CD14-positive monocyte (primary cell): ENCODE measurements at regions not wholly inside any gene's neighbourhood (a gene's known extent, or its start where the extent isn't known, plus 50 kb on each side); places are given as distances from the start of the nearest gene placed in this dataset.
A peak's percentile ranks its signal among the peaks of the same experiment; 100 is the strongest.

Source experiments
- DNase-seq, 3 donors: peaks; one replicate each; pipeline ENCODE4 v3.0.0-alpha.2; 2011 to 2022
- H2AFZ ChIP-seq: 2 replicates; pipeline ENCODE4 v1.6.0; 2012; ENCODE audit warnings: mild to moderate bottlenecking, low read depth, low read length, inconsistent platforms; ENCODE audit not compliant: insufficient read depth, poor library complexity, severe bottlenecking
- H3K27ac ChIP-seq, 2 donors: 1 replicate in 1 of 2; 2 replicates in 1 of 2; pipeline ENCODE4 v1.5.1; 2012 to 2013; ENCODE audit warnings: low read length in 2 of 2, control low read depth in 1 of 2, inconsistent platforms in 1 of 2, low read depth in 1 of 2, mild to moderate bottlenecking in 1 of 2
- H3K27me3 ChIP-seq, 2 donors: one replicate each; pipeline versions ENCODE4 v1.6.0 to v1.6.1; 2011 to 2013; ENCODE audit warnings: low read length in 2 of 2; ENCODE audit not compliant: control insufficient read depth in 2 of 2, insufficient read depth in 2 of 2
- H3K36me3 ChIP-seq, 2 donors: replicated peaks in 1 of 2; 1 replicate in 1 of 2; 2 replicates in 1 of 2; pipeline versions ENCODE4 v1.5.1 to v1.6.1; 2012 to 2013; ENCODE audit warnings: low read length in 2 of 2, control low read depth in 1 of 2, inconsistent platforms in 1 of 2, mild to moderate bottlenecking in 1 of 2; ENCODE audit not compliant: insufficient read depth in 2 of 2, control insufficient read depth in 1 of 2
- H3K4me1 ChIP-seq, 2 donors: 1 replicate in 1 of 2; 2 replicates in 1 of 2; pipeline versions ENCODE4 v1.5.1 to v1.6.1; 2012 to 2013; ENCODE audit warnings: low read length in 2 of 2, control low read depth in 1 of 2, inconsistent platforms in 1 of 2, mild to moderate bottlenecking in 1 of 2, moderate library complexity in 1 of 2; ENCODE audit not compliant: insufficient read depth in 2 of 2, control insufficient read depth in 1 of 2
- H3K4me2 ChIP-seq: replicated peaks from 2 replicates; pipeline ENCODE3; 2012; ENCODE audit warnings: low read length, moderate library complexity, mild to moderate bottlenecking; ENCODE audit not compliant: poor library complexity, severe bottlenecking; ENCODE audit errors: extremely low read depth
- H3K4me3 ChIP-seq, 3 experiments: fragments of 200-600 bp in 1 of 3; sonication (generic) in 1 of 3; replicated peaks in 1 of 3; 1 replicate in 2 of 3; 2 replicates in 1 of 3; pipeline ENCODE4 v1.5.1; 2011 to 2013; ENCODE audit warnings: low read length in 3 of 3, mild to moderate bottlenecking in 3 of 3, control low read depth in 2 of 3, low read depth in 2 of 3, inconsistent platforms in 1 of 3, moderate library complexity in 1 of 3
- H3K79me2 ChIP-seq: 2 replicates; pipeline ENCODE4 v1.6.0; 2012; ENCODE audit warnings: mild to moderate bottlenecking, control low read depth, inconsistent platforms, low read length, moderate library complexity; ENCODE audit not compliant: insufficient read depth
- H3K9ac ChIP-seq: 2 replicates; pipeline ENCODE4 v1.6.0; 2017; ENCODE audit warnings: low read length, mild to moderate bottlenecking; ENCODE audit not compliant: insufficient read depth, poor library complexity, severe bottlenecking
- H3K9me3 ChIP-seq, 2 donors: replicated peaks in 1 of 2; 1 replicate in 1 of 2; 2 replicates in 1 of 2; pipeline versions ENCODE4 v1.5.1 to v1.6.1; 2012 to 2013; ENCODE audit warnings: low read length in 2 of 2, control low read depth in 1 of 2; ENCODE audit not compliant: control insufficient read depth in 1 of 2, insufficient read depth in 1 of 2
- H4K20me1 ChIP-seq: 2 replicates; pipeline ENCODE4 v1.6.0; 2012; ENCODE audit warnings: mild to moderate bottlenecking, low read length, control low read depth, moderate library complexity; ENCODE audit not compliant: insufficient read depth
- H3K27ac Mint-ChIP-seq, 7 donors: one replicate each; pipeline ENCODE4 v1.8.0; 2020; ENCODE audit warnings: mild to moderate bottlenecking in 7 of 7, mixed read lengths in 7 of 7, moderate library complexity in 6 of 7, inconsistent platforms in 2 of 7
- H3K27me3 Mint-ChIP-seq, 3 donors: one replicate each; pipeline ENCODE4 v1.8.0; 2021 to 2022; ENCODE audit warnings: low read depth in 3 of 3, mild to moderate bottlenecking in 3 of 3, mixed read lengths in 3 of 3, moderate library complexity in 3 of 3, inconsistent platforms in 1 of 3
- H3K36me3 Mint-ChIP-seq, 2 donors: one replicate each; pipeline ENCODE4 v1.8.0; 2020; ENCODE audit warnings: mixed read lengths in 2 of 2, inconsistent platforms in 1 of 2, mild to moderate bottlenecking in 1 of 2
- H3K4me1 Mint-ChIP-seq: one replicate; pipeline ENCODE4 v1.8.0; 2020; ENCODE audit warnings: mild to moderate bottlenecking, mixed read lengths
- H3K4me3 Mint-ChIP-seq, 2 donors: one replicate each; pipeline ENCODE4 v1.8.0; 2020; ENCODE audit warnings: mild to moderate bottlenecking in 2 of 2, mixed read lengths in 2 of 2, moderate library complexity in 1 of 2
- H3K9me3 Mint-ChIP-seq, 7 donors: one replicate each; pipeline ENCODE4 v1.8.0; 2020 to 2022; ENCODE audit warnings: mixed read lengths in 7 of 7, mild to moderate bottlenecking in 6 of 7, moderate library complexity in 6 of 7, inconsistent platforms in 2 of 7
- CTCF ChIP-seq: fragments of 200-600 bp; IDR thresholded peaks from one replicate; pipeline ENCODE4 v1.8.0; 2022; ENCODE audit warnings: antibody characterized with exemption, mild to moderate bottlenecking
- WGBS: methylation state at CpG from one replicate; pipeline ENCODE4 v1.1.5; 2013; ENCODE audit warnings: missing lambda C conversion rate; ENCODE audit not compliant: insufficient coverage; 5-methylcytosine and 5-hydroxymethylcytosine counted together
- intact Hi-C, 2 donors: fragments of 100-400 bp; cut with micrococcal nuclease; formaldehyde crosslinking; loops; one replicate each; pipeline versions ENCODE4 v1.15.0 to v1.15.1; 2023

GRCh38 chr12:24561882-24562770 is 386.8 kb downstream of the BCAT1 start:
- no peak overlapping the region for H3K27ac ChIP-seq

More at GRCh38 chr12:24561882-24562770, 386.8 kb downstream of the BCAT1 start:
- peaks cover 47 to 68% of the 10 kb centered on the region in 2 donors for H3K27me3 ChIP-seq
- Mint-ChIP-seq H3K27ac (peak overlapping the region in 1 of 7 donors; percentile 58), H3K36me3 (peaks cover 3 to 11% of the 10 kb centered on the region in 2 donors), H3K4me1 (peaks cover 27% of the 10 kb centered on the region), H3K4me3 (peak overlapping the region; percentile 88 to 98), H3K27me3 (peaks cover 44 to 75% (median 60%) of the 10 kb centered on the region in 3 donors), H3K9me3 (peaks cover 0 to 19% (median 12%) of the 10 kb centered on the region in 7 donors)
- intact Hi-C loops = loop anchor here in 1 of 2 donors (10.0 kb wide), 1 partner anchor 163 kb away; no protein-coding TSS in a partner anchor
- H3K4me1 ChIP-seq = peaks cover 14 to 18% of the 10 kb centered on the region in 2 donors
- no peaks in the 10 kb centered on the region for H3K36me3 ChIP-seq
- DNase-seq = peak in 1 of 3 donors; percentile 21
- peak overlapping the region; percentile 56 to 89 (median 77) for H3K4me3 ChIP-seq
- peak overlapping the region; percentile 55 for H3K9ac ChIP-seq
- H2AFZ ChIP-seq = peak overlapping the region; percentile 78
- TF ChIP-seq CTCF = no peak
- no peaks in the 10 kb centered on the region for H3K79me2 ChIP-seq
- H3K4me2 ChIP-seq = peak overlapping the region; percentile 99
- H3K9me3 ChIP-seq = no peaks in the 10 kb centered on the region
- WGBS = 0% methylated on average over 48 of the region's 76 CpGs
- H4K20me1 ChIP-seq = no peaks in the 10 kb centered on the region
